ENCODE measurements at regions not wholly inside any gene's neighbourhood (a gene's known extent, or its start where the extent isn't known, plus 50 kb on each side); places are given as distances from the start of the nearest gene placed in this dataset.

GRCh38 chr5:125357660-125358059 is 611.2 kb upstream of the ZNF608 start:
- TF ChIP-seq EZH2 (IDR thresholded peaks at IDR 0.05; ENCODE audit: low read length, unreplicated experiment): no peak
- TF ChIP-seq, protein P1, sequence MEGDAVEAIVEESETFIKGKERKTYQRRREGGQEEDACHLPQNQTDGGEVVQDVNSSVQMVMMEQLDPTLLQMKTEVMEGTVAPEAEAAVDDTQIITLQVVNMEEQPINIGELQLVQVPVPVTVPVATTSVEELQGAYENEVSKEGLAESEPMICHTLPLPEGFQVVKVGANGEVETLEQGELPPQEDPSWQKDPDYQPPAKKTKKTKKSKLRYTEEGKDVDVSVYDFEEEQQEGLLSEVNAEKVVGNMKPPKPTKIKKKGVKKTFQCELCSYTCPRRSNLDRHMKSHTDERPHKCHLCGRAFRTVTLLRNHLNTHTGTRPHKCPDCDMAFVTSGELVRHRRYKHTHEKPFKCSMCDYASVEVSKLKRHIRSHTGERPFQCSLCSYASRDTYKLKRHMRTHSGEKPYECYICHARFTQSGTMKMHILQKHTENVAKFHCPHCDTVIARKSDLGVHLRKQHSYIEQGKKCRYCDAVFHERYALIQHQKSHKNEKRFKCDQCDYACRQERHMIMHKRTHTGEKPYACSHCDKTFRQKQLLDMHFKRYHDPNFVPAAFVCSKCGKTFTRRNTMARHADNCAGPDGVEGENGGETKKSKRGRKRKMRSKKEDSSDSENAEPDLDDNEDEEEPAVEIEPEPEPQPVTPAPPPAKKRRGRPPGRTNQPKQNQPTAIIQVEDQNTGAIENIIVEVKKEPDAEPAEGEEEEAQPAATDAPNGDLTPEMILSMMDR (conservative IDR thresholded peaks at IDR 0.05; ENCODE audit: low read depth, low read length): no peak
